ENCODE measurements at regions not wholly inside any gene's neighbourhood (a gene's known extent, or its start where the extent isn't known, plus 50 kb on each side); places are given as distances from the start of the nearest gene placed in this dataset.

- no peak for DNase-seq
These were observed 63.1 kb upstream of the BAIAP2L1 start for GRCh38 chr7:98463837-98464557.

GRCh38 chr7:98462911-98463633 is 62.2 kb upstream of the BAIAP2L1 start:
- no peak for DNase-seq

DNA sequence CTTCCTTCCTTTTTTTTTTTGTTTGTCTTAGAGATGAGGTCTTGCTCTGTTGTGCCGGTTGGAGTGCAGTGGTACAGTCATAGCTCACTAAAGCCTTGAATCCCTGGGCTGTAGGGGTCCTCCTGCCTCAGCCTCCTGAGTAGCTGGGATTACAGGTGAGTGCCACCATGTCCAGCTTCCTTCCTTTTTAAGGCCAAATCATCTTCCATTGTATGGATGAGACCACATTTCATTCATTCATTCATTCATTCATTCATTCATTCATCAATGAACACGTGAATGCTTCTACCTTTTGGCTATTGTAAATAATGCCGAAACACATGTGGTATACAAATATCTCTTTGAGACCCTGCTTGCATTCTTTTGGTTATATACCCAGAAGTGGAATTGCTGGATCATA is 60.0 kb upstream of the BAIAP2L1 start:
- no peak for DNase-seq

- DNase-seq, result no peak
These were observed 58.6 kb upstream of the BAIAP2L1 start for GRCh38 chr7:98459529-98459928.

DNA sequence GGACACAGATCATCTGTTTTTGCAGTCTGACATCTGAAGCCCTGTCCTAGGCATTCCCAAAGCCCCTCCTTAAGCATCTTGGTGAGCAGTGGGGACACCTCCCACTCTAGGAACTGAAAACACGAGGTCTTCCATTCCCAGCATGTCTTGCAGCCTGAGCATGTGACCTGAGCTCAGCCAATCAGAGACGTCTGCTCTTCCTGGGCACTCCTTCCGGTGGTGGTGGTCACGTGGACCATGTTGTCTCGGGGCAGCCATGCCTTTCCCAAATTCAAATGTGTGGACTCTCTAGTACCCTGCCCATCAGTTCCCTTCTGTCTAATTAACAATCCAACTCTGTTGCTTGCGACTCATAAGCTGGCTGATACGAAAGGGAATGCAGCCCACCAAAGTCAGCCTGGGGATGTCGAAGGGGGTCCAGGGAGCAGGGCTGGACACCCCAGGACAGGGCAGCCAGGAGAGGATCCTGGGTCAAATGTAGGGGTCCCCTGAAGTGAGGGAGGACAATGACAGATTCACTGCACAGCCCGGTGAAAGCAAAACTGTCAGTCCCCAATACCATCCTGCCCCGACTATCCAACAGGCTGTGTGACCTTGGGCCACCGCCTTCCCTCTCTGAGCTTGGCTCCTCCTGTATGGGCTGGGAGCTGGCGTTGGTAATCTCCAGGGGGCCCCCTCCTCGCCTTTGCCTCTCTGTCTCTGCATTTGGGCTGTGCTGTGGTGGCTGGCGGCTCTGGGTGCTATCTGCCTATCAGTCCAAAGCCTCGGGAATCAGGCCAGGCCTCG is 57.4 kb upstream of the BAIAP2L1 start:
- no peak for DNase-seq

DNA sequence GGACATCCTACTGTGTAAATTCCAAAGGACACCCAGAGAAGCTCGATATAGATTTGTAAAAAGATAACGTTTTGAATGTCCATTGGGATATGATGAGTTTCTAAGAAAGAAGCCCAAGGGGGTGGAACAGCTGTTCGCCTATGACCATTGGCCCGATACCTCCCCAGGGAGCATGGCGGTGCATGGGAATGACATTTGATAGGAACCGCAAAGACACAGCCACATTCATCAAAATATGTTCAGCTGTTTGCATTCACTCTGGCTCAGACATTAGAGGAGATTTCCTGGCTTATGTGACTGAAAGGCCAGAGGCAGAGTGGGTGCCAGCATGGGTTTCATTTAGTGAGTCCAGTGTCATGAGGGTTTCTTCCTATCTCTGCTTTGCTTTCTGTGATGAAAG is 56.0 kb upstream of the BAIAP2L1 start:
- DNase-seq, result no peak

GRCh38 chr7:98452791-98453190 is 51.9 kb upstream of the BAIAP2L1 start:
- no peak for DNase-seq
